NK-92 treated with Interleukin-12 subunit alpha and Interleukin-12 subunit beta, amount 100 ng/mL, for 24 hours (cell line): ENCODE measurements at regions not wholly inside any gene's neighbourhood (a gene's known extent, or its start where the extent isn't known, plus 50 kb on each side); places are given as distances from the start of the nearest gene placed in this dataset.

Experiments
- DNase-seq: peaks from one replicate; lab custom pipeline; 2025; lab: John Stamatoyannopoulos, UW

DNA sequence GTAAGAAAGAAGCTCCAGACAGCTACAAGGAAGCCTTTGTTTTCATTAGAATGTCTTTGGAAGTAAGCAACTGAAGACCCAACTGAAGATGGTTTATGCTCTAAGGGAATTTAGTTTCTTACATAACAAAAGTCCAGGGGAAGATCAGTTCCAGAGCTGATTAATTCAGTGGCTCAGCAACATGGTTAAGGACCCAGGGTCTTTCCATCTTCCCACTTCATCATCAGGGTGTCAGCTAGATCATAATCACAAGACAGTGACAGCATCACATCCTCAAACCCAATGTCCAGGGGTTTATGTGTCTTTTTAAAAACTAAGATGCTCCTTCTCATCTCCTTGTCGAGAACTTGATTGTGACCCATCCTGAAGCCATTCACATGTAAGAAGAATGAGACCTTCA is 119.7 kb upstream of the PRDM1 start:
- DNase-seq = no peak

DNA sequence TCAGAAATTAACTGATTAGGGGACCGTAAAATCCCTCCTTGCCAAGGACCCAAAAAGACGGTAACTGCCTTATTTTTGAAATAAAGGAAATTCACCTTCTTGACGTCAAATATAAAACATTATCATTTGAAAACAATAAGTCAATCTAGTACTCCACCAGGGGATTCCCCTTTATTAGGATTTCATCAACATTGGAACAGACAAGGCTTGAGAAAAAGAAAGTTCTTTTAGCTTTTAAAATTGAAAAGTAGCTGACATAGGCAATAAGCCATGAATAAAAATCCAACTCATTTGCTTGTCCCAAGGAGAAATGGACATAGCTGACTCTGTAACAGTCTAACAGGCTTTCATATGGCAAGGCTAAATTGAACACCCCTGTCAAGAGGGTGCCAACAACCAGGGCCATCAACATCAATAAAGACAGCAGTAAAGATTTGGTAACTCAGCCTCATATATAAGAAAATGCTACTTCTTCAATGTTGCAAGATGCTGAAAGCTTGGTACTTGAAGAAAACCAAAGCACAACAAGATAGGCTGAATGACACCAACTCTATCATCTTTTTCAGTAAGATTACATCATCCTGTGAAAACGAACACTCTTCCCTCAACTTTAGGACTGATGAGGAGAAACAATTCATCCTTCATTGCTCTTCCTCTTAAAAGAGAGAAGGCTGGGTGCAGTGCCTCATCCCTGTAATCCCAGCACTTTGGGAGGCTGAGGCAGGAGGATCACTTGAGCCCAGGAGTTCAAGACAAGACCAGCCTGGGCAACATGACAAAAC is 121.0 kb upstream of the PRDM1 start:
- DNase-seq = no peak

DNA sequence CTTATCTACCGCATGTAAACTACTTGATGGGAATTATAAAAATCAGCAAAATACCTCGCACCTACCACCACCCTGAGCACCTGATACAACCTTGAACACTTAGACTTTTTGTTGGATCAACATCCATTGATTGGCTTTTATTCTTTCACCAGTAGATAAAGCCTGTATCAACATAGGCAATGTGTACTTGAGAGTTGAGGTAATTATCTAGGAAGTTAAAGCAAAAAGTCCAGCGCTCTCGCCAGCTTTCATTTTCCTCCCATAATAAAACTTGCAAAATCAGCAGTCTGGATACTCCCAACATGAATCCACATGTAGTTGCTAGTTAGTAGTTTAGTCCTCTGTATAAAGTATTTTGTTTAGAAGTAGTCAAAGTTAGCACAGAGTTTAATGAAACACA is 132.0 kb upstream of the PRDM1 start:
- no peak for DNase-seq

DNA sequence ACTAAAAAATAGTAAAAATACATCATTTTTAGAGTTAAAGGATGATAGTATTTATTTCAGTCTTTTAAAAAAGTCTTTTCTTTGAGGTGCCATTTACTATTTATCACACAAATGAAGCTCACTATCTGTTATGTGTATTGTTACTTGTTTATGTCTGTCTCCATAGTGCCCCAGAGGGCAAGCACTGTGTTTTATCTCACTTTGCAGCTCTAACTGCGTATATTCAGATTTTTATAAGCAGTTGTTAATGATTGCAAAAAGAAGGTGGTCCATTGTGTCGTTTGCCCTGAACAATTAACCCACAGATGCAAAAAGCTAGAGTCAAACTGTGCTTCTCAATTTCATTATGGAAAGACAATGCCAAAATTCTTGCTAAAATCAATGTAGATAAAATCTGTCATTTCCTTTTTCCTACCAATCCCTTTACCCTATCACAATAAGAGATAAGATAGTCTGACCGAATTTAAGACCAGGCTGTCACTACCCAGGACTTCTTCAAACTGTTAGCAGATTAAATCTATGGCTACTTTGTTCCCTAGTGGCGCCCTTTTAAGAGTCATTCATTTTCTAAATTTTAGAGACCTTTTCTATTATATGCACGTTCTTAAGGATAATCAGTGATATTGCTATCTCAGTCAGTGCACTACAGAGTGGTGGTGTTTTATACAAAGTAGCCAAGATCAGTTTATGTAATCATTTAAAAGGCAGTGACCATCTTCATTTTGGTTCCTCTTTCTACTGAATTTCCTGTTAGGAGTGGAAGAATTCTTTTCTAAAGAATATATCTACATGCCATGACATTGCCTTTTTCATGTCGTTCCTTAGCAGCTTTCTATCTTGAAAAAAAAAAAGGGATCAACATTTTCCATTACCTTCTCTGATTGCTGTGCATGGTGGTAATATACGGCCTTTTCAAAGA is 133.1 kb upstream of the PRDM1 start:
- DNase-seq = no peak

DNA sequence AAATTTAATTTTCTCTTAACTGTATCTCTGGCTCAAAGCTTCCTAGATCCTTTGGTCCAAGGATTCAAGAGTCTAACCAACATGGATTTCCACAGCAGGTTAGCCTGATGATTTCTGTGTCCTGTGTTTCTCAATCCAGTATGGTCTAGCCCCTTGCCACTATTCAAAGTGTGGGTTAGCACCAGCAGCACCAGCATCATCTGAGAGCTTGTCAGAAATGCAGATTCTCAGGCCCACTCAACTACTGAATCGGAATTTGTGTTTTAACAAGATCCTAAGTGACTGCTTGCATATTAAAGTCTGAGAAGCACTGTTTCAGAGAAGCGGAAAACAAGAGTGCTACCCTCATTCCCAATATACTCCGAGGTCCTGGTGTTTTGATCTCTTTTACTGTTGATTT is 133.8 kb upstream of the PRDM1 start:
- no peak for DNase-seq

DNA sequence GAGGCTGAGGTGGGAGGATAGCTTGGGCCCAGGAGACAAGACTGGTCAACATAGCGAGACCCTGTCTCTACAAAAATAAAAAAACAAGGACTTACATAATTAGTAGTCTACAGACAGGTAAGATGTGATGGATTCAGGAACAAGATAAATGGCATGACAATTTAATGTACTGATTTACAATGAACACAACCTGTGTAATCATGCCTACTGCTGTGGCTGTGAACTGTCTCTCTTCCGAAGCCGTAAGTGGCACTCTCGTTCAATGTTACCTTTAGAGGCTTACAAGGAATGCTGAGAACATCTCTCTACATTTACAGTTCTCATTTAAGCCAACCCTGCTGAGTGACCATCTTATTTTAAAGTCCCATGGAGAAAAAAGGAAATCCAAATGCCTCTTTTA is 134.8 kb upstream of the PRDM1 start:
- no peak for DNase-seq

DNA sequence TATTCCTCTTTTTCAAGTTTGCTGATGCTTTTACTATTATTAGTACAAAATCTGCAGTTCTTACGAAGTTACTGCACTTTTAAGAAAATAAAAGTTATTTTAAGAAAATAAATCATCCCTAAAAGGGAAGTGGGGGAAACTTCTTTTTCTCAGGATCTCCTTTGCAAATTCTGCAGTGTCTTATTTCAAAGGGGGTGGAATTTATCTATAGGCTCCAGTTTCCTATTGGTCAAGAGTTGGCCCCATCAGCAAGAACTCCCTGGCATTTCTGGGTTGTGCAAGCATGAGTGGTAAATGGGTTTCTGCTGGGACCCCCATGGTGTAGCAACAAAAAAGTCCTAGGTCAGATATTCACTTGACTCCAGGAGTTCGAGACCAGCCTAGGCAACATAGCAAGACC is 136.3 kb upstream of the PRDM1 start:
- DNase-seq = no peak

DNA sequence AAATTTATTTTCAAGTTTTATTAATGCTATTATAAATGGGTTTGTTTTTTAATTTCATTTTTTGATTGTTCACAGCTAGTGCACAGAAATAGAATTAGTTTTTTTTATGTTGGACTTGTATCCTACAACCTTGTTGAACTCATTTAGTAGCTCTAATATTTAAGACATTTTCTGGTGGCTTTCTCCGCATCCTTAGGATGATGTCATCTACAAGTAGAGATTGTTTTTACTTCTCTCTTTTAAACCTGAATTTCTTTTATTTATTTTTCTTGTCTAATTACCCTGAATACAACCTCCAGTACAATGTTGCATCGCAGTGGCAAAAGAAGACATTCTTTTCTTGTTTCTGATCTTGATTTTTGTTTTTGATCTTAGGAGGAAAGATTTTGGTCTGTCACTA is 142.6 kb upstream of the PRDM1 start:
- no peak for DNase-seq

DNA sequence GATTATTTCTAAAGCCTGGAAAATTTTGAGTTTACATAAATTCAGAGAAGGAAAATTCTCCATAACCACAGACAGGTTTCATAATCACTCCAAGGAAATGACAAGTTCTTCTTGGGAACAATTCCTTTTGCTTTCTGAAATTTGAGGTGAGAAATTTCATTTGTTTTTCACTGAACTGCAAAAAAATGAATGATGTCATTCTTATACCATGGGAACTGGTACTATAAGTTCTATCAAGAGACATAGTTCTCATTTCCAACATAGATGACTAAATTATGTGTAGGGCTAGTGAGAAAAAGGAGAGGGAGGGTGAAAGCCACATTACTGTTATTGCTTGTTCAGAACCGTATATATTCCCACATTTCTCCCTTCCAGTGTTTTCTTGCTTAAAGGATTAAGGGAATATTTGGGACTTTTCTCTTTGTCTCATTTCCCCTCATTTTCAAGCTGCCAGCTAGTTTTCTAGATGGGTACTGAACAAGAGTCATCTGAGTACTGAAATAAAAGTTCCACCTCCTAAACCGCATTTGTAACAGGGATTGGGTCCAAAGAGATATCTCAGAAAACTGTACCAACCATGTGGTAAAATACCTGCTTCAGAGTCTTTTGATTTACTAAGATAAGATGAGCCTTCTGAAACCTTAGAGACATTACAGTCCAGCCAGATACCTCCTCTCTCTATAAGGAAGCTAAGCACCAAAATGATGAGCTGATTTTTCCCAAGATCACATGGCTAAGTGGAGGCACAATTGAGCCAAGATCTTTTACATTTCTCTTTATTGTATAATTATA is 144.3 kb upstream of the PRDM1 start:
- no peak for DNase-seq

DNA sequence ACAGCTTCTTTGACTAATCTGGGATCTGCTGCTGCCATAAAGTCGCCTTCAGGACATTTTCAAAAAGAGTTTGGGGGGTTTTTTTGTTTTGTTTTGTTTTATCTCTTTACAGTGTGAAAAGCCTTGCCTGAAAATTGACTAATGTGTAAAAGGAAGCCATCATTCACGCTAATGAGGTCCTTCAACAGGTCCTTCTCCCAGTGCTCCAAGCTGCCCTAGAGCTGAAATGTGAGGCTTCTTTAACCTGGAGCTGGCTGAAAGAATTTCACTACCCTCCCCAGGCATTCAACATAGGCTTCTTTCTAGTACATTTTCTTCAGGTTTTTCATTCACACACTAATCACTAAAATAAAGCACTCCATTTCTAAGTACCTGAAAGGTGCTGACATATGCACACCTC is 145.1 kb upstream of the PRDM1 start:
- DNase-seq = no peak

DNA sequence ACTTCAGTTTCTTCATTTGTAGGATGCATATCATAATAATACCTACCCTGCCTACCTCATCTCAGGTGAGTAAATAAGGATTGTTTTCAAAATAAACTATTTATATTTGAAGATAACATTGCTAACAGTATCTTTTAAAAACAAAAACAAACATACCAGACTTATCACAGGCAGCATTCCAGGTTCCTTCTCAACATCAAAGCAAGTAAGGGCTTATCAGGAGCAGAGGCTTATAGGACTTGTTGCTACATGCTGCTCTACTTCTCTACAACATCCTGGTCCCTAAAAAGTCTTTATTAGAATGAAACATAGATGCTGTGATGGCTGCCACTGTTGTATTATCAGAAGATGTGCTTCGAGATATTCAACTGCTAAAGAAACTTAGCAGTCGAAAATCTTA is 149.2 kb upstream of the PRDM1 start:
- no peak for DNase-seq

DNA sequence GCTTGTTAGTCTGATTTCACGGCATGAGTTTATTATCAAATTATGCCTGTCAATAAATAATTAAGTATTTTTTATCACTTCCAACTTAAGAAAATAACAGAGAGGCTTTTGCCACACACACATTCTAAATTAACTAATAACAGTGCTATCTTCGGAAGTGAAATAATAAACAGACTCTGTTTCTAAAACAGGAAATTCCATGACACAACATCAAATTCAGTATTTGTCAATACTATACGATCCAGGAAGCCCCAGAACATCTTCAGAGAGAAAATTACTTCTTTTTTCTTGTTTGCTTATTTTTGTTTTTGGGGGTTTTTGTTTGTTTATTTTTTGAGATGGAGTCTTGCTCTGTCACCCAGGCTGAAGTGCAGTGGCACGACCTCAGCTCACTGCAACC is 150.7 kb upstream of the PRDM1 start:
- DNase-seq = no peak

DNA sequence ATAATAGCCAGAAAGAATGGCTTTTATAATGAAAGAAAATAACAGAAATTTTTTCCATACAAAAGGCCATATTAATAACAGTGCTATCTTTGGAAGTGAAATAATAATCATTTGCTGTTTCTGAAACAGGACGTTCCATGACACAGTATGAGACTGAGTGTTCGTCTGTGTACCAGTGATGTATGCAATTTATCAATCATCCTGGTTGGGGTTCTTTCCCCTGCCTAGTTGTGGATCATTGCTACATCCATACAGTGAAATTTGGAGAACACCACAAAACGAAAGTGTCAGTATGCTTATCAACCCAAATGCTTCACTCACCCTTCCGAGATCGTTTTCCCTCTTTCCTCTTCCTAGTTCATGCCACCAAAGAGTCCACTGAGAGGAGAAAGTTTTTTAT is 151.4 kb upstream of the PRDM1 start:
- no peak for DNase-seq

DNA sequence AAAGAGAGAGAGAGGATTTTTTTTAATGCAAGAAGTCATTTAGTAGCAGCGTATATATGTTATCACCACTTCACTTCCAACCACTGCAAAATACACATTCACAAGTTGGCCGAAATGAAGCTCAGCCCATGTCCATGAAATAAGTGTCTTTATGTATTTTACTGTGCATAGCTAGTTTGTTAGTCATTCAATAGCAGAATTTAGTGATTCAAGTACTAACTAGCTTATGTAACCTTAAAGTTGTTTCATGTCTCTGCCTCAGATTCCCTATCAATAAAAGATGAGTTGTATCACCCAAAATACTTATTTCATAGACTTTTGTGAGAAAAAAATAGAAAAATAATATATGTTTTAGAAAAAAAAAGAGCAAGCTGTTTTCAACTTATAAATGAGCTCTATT is 153.7 kb upstream of the PRDM1 start:
- no peak for DNase-seq

DNA sequence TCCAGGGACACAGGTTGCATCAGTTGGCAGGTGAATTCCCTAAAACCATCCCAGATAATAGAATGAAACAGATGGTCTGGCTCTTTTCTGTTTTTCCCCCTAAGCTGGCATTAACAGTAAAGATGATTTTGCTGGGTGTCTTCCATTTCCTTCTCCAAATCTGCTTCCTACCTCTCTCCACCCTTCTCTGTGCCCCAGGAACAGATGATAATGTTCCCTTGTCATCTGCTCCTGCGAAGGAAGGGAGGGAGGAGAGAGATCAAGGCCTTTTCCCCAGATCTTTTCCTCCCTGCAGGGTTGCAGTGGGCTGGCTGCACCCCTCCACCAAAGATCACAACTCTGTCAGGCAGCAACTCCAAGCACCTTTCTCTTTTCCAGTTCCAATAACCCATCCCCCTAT is 156.5 kb upstream of the PRDM1 start:
- no peak for DNase-seq

DNA sequence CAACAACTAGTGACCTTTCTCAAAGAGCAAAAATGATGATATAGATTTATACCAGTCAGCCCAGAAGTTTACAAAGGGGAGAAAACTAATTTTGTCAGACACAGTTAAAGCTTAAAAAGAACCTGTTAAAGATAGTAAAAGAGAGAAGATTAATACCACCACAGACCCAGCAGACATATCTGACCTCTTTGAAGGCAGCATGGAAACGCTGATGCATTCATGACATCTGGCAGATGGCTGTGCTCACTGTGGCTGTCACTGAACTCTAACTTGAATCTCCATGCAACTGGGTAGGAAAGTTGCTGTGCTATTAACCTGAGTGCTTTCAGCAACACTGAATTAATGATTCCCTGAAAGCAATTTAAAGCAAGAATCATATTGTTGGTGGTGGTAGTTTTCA is 159.8 kb upstream of the PRDM1 start:
- no peak for DNase-seq

DNA sequence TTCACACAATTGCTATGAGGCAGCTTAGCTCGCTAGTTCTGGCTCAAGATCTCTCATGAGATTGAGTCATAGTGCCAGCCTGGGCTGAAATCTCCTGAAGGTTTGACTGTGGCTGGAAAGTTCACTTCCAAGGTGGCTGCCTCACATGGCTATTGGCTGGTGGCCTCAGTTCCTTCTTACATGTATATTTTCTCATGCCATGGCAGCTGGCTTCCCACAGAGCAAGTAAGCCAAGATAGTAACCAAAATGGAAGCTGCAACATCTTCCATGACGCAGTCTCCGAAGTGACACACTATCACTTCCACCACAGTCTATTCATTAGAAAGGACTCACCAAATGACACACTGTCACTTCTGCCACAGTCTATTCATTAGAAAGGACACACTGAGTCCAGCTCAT is 160.4 kb upstream of the PRDM1 start:
- DNase-seq = no peak

DNA sequence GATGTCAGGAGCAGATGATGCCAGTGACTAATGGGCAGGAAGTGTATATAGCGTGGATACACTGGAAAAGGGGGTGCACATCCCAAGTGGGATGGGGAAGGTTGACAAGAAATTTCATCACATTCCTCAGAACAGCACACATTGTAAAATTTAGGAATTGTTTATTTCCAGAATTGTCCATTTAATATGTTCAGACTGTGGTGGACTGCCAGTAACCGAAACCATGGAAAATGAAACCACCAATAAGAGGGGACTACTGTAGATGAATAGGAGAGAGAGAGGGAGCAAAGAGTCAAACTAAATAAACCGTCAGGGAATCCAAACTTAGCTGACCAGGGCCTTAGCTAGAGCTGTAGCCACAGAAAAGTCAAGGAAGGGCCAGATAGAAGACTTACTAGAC is 164.4 kb upstream of the PRDM1 start:
- DNase-seq = no peak

DNA sequence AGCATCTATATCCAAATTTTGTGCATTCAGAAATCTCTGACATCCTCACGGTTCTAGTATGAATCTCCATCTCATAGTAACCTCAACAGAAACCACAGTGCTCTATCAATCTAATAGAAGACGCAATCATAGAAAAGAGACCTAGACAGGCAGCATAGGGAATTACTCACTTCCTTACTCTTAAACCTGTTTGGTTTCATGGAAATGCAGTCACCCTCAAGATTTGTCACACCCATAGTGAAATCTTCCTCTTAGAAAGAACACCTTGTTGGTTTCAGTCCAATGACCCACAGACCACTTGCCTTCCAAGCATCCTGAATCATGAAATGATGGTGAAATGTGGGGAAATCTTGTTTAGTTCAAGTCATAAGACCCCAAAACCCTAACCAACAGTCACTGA is 166.1 kb upstream of the PRDM1 start:
- no peak for DNase-seq

DNA sequence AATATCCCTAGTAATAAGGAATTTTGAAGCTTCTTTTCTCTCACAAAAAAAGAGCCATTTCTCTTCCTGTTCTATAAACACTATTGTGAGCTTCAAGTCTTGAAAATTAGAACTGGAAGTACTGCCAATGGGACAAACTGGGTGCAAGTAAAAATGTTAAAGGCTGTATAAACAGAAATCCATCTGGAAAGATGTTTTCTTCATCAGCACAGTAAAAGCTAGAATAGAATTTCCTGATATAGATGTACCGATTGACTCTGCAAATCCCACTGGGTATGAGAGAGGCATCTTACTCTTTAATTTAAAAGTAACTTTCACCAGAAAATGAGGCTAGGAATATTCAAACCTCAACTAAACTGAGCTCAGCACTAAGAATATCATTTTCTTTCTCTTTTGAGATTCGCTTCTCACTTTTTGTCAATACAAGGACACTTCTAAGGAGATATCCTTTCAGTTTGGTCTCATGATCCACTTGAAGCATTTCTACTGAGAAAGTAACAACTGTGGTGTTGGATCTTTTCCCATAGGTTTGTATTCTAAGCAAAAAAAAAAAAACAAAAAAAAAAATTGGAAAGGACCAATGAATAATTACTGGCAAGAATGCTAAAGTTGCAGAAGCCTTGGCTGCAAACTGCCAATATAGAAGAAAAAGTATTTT is 169.0 kb upstream of the PRDM1 start:
- DNase-seq = no peak

DNA sequence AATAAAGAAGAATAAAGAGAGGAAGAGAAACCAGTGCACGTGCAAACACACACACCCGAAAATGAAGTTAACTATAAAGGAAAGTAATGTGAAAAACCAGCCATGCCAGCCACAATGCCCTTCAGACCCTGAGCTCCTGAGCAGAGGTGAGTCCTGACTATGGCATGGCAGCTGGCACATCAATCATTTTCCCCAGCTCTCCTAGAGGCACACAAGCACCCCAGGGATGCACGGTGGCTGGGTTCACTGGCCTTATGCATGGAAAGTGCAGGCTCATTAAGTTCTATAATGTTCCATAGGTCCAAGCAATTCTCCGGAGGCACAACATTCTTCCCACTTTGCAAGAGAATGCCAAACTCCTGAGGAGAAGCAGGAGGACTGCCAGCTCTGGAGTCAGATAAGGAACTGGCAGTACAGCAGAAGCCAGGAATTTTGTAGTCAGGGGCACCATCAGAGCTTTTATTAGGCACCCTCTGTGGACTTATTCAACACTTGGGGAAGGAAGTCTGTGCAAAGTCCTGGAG is 175.0 kb upstream of the PRDM1 start:
- DNase-seq = no peak

DNA sequence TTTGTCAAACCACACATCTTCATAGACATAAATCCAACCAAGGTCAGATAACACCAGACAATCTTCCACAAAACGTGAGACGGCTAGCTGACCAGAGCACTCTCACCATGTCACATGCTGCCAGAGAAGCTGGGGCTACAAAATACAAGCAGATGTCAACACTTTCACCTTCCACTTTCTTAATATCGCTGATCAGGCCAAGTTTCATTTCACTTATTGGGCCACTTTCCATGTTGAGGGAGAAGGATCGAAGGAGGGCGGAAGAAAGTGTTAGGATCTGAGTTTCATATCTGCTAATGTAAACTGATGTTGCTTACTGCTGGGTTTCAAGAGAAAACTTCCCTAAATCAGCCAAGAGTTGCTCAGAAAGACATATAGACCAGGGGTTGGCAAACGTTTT is 177.0 kb upstream of the PRDM1 start:
- DNase-seq = no peak
